Heart right ventricle (tissue), 16 donors: ENCODE measurements at regions not wholly inside any gene's neighbourhood (a gene's known extent, or its start where the extent isn't known, plus 50 kb on each side); places are given as distances from the start of the nearest gene placed in this dataset.

ENCODE experiments used
- ATAC-seq, 8 donors: fragments of 200-7000 bp; cut with Tn5 transposase; one replicate each; pipeline ENCODE4 v1.9.1; 2020; ENCODE audit warnings: mild to moderate bottlenecking in 8 of 8, moderate library complexity in 8 of 8, moderate number of reproducible peaks in 1 of 8
- DNase-seq, 2 donors: peaks; one replicate each; pipeline ENCODE4 v3.0.0-alpha.2; 2020
- H3K27ac ChIP-seq, 10 donors: fragments of 200-600 bp; sonication (generic) in 2 of 10; one replicate each; pipeline versions ENCODE4 v1.5.0 to v1.8.0; 2020 to 2022; ENCODE audit warnings: mild to moderate bottlenecking in 3 of 10
- H3K27me3 ChIP-seq, 7 donors: fragments of 200-600 bp; one replicate each; pipeline ENCODE4 v1.8.0; 2021 to 2022; ENCODE audit warnings: mild to moderate bottlenecking in 2 of 7
- H3K36me3 ChIP-seq, 9 donors: fragments of 200-600 bp; sonication (generic) in 1 of 9; one replicate each; pipeline versions ENCODE4 v1.5.0 to v1.8.0; 2020 to 2022; ENCODE audit warnings: mild to moderate bottlenecking in 2 of 9
- H3K4me1 ChIP-seq, 9 donors: fragments of 200-600 bp; sonication (generic) in 1 of 9; one replicate each; pipeline versions ENCODE4 v1.5.0 to v1.8.0; 2020 to 2022; ENCODE audit warnings: mild to moderate bottlenecking in 4 of 9
- H3K4me3 ChIP-seq, 10 donors: fragments of 200-600 bp; sonication (generic) in 2 of 10; one replicate each; pipeline versions ENCODE4 v1.5.0 to v1.8.0; 2020 to 2022; ENCODE audit warnings: mild to moderate bottlenecking in 7 of 10, moderate library complexity in 2 of 10
- H3K9me3 ChIP-seq, 11 donors: fragments of 200-600 bp in 10 of 11; sonication (generic) in 2 of 11; one replicate each; pipeline versions ENCODE4 v1.5.0 to v1.8.0; 2013 to 2022; ENCODE audit warnings: mild to moderate bottlenecking in 2 of 11, control low read depth in 1 of 11, moderate library complexity in 1 of 11
- WGBS, 2 donors: extraction: QIAGEN DNeasy Blood & Tissue Kit; methylation state at CpG; one replicate each; pipeline ENCODE4 v1.1.7; 2013; ENCODE audit warnings: inconsistent platforms in 1 of 2; 5-methylcytosine and 5-hydroxymethylcytosine counted together
- intact Hi-C, 10 donors: fragments of 100-400 bp; cut with DNase I; formaldehyde crosslinking; loops; one replicate each; pipeline versions ENCODE4 v1.11.1 to v1.14.2; 2022
- TF ChIP-seq, protein P1 (sequence below), 9 donors: fragments of 200-600 bp; sonication (generic) in 2 of 9; IDR thresholded peaks; one replicate each; pipeline versions ENCODE4 v1.5.0 to v1.8.0; 2021 to 2022; ENCODE audit warnings: antibody characterized with exemption in 9 of 9, mild to moderate bottlenecking in 5 of 9, moderate library complexity in 1 of 9
- donor health status: Arrhythmogenic right ventricular cardiomyopathy.
- donor health status: ischemic (EF 13 %, LVEDD 7.1; RV severe dilation, severe dysfunction).
- donor health status: healthy with polysubstance abuse.
- donor health status: DM: no; HTN: yes; CAD: no.
- donor health status: DM: no; HTN: no; CAD: no.
- donor health status: ischemic (EF 25% LVEDD 6.9; RV normal size, moderate dysfunction).
- donor health status: ischemic (EF 25% LVEDD 5.7; RV mildly dilated, moderate dysfunction).
- donor health status: healthy.
- donor health status: DM: yes; HTN: yes; CAD: no.
- donor health status: Ischemic cardiomyopathy.
- donor health status: ischemic (EF 35%, LVEDD 5.7; RV mildly dilated, moderate dysfunction).
- donor health status: nonischemic (EF 11% LVEDD 7.7; RV severe dilation, severe dysfunction).
- donor health status: DM: yes; HTN: yes; CAD: no.
- donor health status: PGD.
- donor health status: ischemic (EF 29% LVEDD 5.4; RV normal size, mild dysfunction).
- donor health status: nonischemic (EF 23%, LVEDD 6.1; RV moderate dilation, normal function).

DNA sequence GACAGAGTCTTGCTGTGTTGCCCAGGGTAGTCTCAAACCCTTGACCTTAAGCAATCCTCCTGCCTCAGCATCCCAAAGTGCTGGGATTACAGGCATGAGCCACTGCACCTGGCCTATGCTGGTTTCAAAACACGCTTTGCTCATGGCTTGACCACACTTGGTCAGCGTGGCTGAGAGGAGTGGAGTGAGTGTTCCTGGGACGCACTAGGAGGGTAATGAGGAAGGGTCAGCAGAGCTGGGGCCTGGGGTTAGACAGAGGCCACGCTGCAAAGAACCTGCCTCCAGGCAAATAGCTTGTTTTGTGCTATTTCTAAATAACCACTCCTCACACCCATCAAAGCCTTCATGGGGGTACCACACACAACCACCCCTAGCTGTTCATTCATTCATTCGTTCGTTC lies 77.9 kb upstream of the TOX2 start:
- 89 to 91% methylated on average over 6 of the region's 6 CpGs for WGBS, 2 donors
- no peak for DNase-seq
- no peak for ATAC-seq
- Histone ChIP-seq H3K9me3 (no peaks in the 10 kb centered on the region), H3K4me3 (no peak overlapping the region), H3K36me3 (no peaks in the 10 kb centered on the region), H3K27ac (no peak overlapping the region), H3K4me1 (no peaks in the 10 kb centered on the region), H3K27me3 (peaks cover 0 to 20% (median 9%) of the 10 kb centered on the region in 7 donors)
- intact Hi-C loops = loop anchor here in 1 of 10 donors (10.0 kb wide), 1 partner anchor 82 kb away; no protein-coding TSS in a partner anchor
- TF ChIP-seq, protein P1, sequence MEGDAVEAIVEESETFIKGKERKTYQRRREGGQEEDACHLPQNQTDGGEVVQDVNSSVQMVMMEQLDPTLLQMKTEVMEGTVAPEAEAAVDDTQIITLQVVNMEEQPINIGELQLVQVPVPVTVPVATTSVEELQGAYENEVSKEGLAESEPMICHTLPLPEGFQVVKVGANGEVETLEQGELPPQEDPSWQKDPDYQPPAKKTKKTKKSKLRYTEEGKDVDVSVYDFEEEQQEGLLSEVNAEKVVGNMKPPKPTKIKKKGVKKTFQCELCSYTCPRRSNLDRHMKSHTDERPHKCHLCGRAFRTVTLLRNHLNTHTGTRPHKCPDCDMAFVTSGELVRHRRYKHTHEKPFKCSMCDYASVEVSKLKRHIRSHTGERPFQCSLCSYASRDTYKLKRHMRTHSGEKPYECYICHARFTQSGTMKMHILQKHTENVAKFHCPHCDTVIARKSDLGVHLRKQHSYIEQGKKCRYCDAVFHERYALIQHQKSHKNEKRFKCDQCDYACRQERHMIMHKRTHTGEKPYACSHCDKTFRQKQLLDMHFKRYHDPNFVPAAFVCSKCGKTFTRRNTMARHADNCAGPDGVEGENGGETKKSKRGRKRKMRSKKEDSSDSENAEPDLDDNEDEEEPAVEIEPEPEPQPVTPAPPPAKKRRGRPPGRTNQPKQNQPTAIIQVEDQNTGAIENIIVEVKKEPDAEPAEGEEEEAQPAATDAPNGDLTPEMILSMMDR (IDR thresholded peaks at IDR 0.05) = no peak

- 84 to 85% methylated on average over 8 of the region's 8 CpGs for WGBS, 2 donors
- no peak for DNase-seq
- Histone ChIP-seq H3K4me3 (no peak overlapping the region), H3K27ac (no peak overlapping the region), H3K9me3 (peaks cover 0 to 3% (median 0%) of the 10 kb centered on the region in 11 donors), H3K4me1 (no peaks in the 10 kb centered on the region), H3K36me3 (no peaks in the 10 kb centered on the region), H3K27me3 (peaks cover 0 to 22% (median 15%) of the 10 kb centered on the region in 7 donors)
- TF ChIP-seq, protein P1 (IDR thresholded peaks at IDR 0.05) = no peak
- intact Hi-C loops = loop anchor here in 1 of 10 donors (10.0 kb wide), 1 partner anchor 81 kb away; no protein-coding TSS in a partner anchor
- ATAC-seq = no peak
Observed at GRCh38 chr20:43835944-43836508, 78.6 kb upstream of the TOX2 start.

- Histone ChIP-seq H3K36me3 (no peaks in the 10 kb centered on the region), H3K4me1 (no peaks in the 10 kb centered on the region), H3K27ac (no peak overlapping the region), H3K4me3 (no peak overlapping the region), H3K9me3 (peaks cover 0 to 12% (median 0%) of the 10 kb centered on the region in 11 donors), H3K27me3 (peaks cover 0 to 38% (median 20%) of the 10 kb centered on the region in 7 donors)
- TF ChIP-seq, protein P1 (IDR thresholded peaks at IDR 0.05) = no peak
- ATAC-seq (no peak), DNase-seq (no peak)
- intact Hi-C loops = loop anchor here in 1 of 10 donors (10.0 kb wide), 1 partner anchor 79 kb away; no protein-coding TSS in a partner anchor
- WGBS, 2 donors = 83 to 84% methylated on average over 6 of the region's 6 CpGs
Observed at GRCh38 chr20:43833511-43834395, 80.9 kb upstream of the TOX2 start.

DNA sequence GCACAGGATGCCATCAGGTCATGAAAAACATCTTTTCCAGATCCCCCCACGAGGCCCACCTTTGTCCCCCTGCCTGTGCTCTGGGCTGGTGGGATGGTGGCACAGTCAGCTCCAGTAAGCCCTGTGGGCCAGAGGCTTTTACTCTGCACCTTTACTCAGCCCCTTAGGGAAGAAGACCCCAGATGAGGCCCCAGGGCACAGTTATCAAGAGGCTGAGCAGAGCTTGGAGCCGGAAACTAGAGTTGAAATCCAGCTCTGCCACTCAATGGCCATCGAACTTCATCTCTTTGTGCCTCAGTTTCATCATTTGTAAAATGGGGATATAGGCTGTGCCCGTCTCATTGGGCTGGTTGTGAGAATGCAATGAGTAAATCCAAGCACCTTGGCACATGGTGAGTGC lies 81.7 kb upstream of the TOX2 start:
- intact Hi-C loops = loop anchor here in 1 of 10 donors (10.0 kb wide), 1 partner anchor 78 kb away; no protein-coding TSS in a partner anchor
- 77 to 82% methylated on average over 4 of the region's 4 CpGs for WGBS, 2 donors
- no peaks in the 10 kb centered on the region for H3K36me3 ChIP-seq
- no peak overlapping the region for H3K27ac ChIP-seq
- no peak overlapping the region for H3K4me3 ChIP-seq
- DNase-seq (no peak), ATAC-seq (no peak)
- TF ChIP-seq, protein P1 (IDR thresholded peaks at IDR 0.05) = no peak
- peaks cover 0 to 12% (median 0%) of the 10 kb centered on the region in 11 donors for H3K9me3 ChIP-seq
- peaks cover 0 to 42% (median 26%) of the 10 kb centered on the region in 7 donors for H3K27me3 ChIP-seq
- H3K4me1 ChIP-seq = no peaks in the 10 kb centered on the region
